ENCODE measurements at regions not wholly inside any gene's neighbourhood (a gene's known extent, or its start where the extent isn't known, plus 50 kb on each side); places are given as distances from the start of the nearest gene placed in this dataset.

- no peak for DNase-seq (ENCODE audit: low read depth in 4 of 4, low spot score in 1 of 4)
Observed at GRCh38 chr13:63435667-63436324, 2020.1 kb upstream of the PCDH20 start.

- DNase-seq (ENCODE audit: low read depth in 4 of 4, low spot score in 1 of 4) = no peak
Observed at GRCh38 chr13:63433546-63434150, 2018.0 kb upstream of the PCDH20 start.

- DNase-seq (ENCODE audit: low read depth in 4 of 4, low spot score in 1 of 4) = no peak
Observed at GRCh38 chr13:63427170-63427569, 2011.5 kb upstream of the PCDH20 start.

GRCh38 chr13:63425131-63425530, 2009.5 kb upstream of the PCDH20 start:
- no peak for DNase-seq (ENCODE audit: low read depth in 4 of 4, low spot score in 1 of 4)

GRCh38 chr13:63421123-63421522, 2005.5 kb upstream of the PCDH20 start:
- DNase-seq (ENCODE audit: low read depth in 4 of 4, low spot score in 1 of 4) = no peak

- DNase-seq (ENCODE audit: low read depth in 4 of 4, low spot score in 1 of 4) = no peak
Observed at GRCh38 chr13:63420685-63421084, 2005.0 kb upstream of the PCDH20 start.

DNA sequence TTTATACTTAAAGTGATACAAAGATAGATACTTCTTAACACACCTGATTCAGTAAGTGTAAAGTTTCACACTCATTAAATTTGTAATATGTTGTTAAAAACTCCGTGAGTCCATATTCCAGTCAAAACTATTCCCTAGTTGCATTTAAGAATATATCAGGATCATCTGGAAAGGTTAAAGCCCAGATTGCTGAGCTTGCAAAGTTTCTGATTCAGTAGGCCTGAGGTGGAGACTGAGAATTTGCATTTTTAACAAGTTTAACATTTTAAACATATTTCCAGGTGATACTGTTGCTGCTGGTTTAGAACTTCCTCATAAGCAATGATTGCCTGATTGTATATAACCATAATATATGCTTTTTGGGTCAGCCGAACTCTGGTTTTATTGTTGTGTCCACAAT, 1998.6 kb upstream of the PCDH20 start:
- no peak for DNase-seq (ENCODE audit: low read depth in 4 of 4, low spot score in 1 of 4)

- no peak for DNase-seq (ENCODE audit: low read depth in 4 of 4, low spot score in 1 of 4)
Observed at GRCh38 chr13:63409791-63410351, 1994.2 kb upstream of the PCDH20 start.

DNA sequence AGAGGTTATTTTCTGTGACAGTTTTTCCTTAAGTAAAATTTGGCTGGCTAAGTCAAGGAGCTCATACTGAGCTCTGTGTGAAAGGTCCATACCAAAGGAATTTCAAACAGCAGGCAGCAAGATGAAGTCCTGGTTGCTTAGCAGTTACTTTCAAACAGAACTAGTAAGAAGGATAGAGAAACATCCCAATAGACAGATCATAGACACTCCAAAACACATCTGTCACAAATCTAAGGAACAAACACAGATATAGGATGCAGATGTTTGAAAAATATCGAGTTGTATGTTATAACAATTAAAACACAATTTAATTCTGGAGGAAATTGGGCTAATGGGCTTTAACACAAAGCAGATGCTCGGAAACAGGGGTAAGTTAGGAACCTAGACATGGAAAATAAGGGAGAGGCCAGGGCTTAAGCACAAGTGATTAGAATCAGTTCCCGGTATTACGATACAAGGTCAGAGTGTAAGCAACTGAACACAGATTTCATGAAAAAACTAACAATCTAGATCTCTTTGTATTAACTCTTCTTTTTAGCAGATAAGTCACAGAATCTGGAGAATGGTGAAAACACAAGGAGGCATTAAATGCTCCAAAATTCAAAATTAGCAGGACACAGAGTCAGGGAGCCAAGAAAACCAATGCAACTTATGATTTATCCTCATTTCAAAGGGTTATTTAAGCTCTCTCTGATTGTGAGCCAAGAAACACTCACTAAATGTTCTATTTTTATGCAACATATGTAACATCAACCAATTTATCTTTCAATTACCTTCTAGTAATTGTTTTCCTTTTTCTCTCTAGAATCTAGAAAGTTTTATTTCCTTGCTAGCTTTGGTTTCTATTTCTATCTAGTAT, 1992.9 kb upstream of the PCDH20 start:
- no peak for DNase-seq (ENCODE audit: low read depth in 4 of 4, low spot score in 1 of 4)

DNA sequence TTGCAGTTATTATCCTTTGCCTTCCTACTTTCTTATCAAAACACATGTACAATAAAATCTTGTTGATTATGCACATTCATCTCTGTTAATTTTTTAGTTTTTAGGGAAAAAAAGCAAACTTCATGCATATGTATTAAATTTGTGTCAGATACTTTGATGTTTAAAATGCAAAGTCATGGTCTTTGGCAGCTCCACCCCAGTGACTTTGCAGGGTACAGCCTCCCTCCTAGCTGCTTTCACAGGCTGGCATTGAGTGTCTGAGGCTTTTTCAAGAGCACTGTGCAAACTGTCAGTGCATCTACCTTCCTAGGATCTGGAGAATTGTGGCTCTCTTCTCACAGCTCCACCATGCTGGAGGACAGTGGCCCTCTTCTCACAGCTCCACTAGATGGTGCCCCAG, 1988.1 kb upstream of the PCDH20 start:
- no peak for DNase-seq (ENCODE audit: low read depth in 4 of 4, low spot score in 1 of 4)

DNA sequence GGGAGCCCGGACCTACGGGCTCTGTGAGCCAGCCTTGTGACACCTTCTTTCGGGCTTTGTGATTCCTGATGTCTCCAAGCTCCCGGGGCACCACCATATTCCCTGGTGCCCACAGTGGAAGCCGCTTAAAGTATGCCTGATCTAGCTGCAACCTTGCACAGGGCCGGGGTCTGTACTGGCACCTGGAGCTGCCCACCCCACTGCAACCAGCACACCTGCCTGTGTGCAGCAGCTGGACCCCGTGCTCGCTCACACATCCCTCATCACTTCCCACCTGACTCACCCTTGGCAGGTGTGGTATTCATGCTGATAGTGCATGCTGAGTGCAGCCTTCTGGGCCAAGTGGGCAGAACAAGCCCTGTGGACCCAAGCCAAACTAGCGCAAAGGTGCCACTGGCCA, 1981.1 kb upstream of the PCDH20 start:
- no peak for DNase-seq (ENCODE audit: low read depth in 4 of 4, low spot score in 1 of 4)

GRCh38 chr13:63393112-63393511, 1977.5 kb upstream of the PCDH20 start:
- DNase-seq (ENCODE audit: low read depth in 4 of 4, low spot score in 1 of 4) = no peak

- no peak for DNase-seq (ENCODE audit: low read depth in 4 of 4, low spot score in 1 of 4)
Observed at GRCh38 chr13:63389756-63390155, 1974.1 kb upstream of the PCDH20 start.

DNA sequence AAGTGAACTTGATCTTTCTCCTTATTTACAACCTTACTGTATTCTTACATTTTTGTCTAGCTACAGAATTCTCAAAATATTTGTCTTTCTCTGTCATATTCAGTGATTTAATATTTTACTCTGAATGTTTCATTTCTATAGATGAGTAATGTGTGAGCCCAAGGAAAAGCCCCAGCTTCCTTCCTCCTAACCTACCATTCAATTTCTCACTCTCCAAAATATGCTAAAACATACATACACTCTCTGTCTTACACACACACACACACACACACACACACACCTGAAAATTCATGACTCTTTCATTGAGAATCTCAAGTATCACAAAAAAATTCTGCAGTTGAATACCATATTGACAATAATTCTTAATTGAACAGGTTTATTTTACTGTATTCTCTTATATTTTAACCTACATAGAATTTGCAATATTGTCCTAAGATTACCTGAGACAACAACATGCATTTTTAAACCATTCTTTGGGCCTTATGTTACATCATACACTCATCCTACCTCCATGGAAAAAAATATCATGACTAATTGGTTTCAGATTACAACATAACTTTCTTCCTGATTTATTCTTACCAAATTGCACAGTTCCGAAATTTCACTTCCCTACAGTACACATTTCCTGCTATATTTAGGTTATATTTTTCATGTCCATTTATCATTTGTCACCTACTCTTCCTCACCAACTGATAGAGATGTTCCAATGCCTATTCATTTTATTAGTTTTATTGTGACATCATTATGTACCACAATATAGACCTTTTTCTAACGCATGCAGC, 1965.6 kb upstream of the PCDH20 start:
- no peak for DNase-seq (ENCODE audit: low read depth in 4 of 4, low spot score in 1 of 4)

DNA sequence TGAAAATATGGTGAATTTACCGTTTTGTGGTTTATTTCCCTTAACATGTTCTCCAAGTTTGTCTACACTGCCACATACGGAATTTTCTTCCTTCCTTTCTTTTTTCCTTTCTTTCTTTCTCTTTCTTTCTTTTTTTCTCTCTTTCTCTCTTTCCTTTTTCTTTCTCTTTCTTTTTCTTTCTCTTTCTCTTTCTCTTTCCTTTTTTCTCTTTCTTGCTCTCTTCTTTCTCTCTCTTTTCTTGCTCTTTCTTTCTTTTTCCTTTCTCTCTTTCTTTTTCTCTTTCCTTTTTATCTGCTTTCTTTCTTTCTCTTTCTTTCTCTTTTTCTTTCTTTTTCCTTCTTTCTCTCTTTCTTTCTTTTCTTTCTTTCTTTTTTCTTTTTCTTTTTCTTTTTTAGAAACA, 1962.3 kb upstream of the PCDH20 start:
- no peak for DNase-seq (ENCODE audit: low read depth in 4 of 4, low spot score in 1 of 4)

DNA sequence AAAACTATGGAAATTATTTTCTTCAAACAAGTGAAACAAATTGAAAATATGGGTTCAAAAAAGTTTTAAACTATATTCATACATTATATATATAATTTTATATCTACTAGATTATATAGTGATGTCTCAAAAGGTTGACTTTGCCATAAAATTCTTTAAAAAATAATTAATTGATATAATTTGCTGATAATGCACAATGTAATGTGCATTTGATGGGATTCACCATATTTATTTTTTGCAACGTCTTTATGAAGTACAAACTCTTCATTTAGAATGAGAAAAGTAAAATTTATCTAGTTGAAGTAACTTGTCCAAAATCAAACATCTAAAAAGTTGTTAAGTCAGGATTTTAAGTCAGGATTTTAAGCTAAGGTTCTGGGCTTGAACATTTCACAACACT, 1954.5 kb upstream of the PCDH20 start:
- no peak for DNase-seq (ENCODE audit: low read depth in 4 of 4, low spot score in 1 of 4)

DNA sequence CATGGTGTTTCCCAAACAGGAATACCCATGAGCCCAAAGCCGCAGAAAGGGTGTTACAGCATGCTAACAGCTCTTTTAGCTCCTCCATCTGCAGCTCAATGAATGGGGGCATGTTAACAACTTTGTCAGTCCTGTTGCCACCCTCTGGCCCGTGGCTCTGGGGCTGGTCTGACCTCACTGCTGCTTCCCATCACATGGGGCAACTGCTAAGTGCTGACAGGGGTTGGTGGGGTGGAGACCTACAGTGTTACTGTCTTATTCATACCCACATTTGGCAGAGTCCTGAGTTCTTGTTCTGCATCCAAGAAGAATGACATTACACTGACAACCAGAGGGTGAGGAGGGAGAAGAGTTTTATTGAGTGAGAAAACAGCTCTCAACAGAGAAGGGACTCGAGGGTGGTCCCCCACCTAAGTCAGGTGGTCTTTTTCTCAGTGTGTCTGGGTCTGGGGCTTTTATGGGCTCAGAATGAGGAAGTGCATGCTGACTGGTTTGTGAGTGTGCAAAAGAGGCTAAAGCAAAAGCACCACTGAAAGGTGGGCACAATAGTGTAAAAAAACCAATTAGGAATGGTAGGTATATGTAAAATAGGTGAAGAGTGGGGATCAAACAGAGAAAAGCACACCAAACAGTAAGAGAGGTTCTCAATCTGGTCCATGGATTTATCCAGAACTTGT, 1952.0 kb upstream of the PCDH20 start:
- DNase-seq (ENCODE audit: low read depth in 4 of 4, low spot score in 1 of 4) = no peak

- no peak for DNase-seq (ENCODE audit: low read depth in 4 of 4, low spot score in 1 of 4)
Observed at GRCh38 chr13:63364159-63364558, 1948.5 kb upstream of the PCDH20 start.

GRCh38 chr13:63351533-63351932, 1935.9 kb upstream of the PCDH20 start:
- no peak for DNase-seq (ENCODE audit: low read depth in 4 of 4, low spot score in 1 of 4)

- no peak for DNase-seq (ENCODE audit: low read depth in 4 of 4, low spot score in 1 of 4)
Observed at GRCh38 chr13:63351081-63351480, 1935.4 kb upstream of the PCDH20 start.

DNA sequence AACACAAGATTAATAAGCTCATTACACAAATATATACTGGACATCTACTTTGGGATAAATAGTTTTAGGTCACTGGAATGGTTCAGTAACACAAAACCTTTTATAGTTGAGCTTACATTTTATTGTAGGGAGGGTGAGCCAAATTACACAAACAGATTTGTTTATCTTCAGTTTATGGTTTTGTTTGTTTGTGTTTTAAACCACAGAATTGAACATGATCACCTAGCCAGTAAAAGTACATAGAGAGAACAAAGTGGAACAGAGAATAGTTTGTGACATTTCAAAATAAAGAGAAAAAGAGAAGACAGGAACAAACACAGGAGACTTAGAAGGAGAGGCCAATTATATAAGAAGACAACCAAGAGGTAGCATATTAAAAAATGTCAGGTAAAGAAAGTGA, 1930.2 kb upstream of the PCDH20 start:
- DNase-seq (ENCODE audit: low read depth in 4 of 4, low spot score in 1 of 4) = no peak
